ENCODE measurements at regions not wholly inside any gene's neighbourhood (a gene's known extent, or its start where the extent isn't known, plus 50 kb on each side); places are given as distances from the start of the nearest gene placed in this dataset.
"Not testable (repeated sequence)": the region's sequence is repeated elsewhere in the genome, so short reads cannot be mapped to it uniquely, and the experiment has no call there.

DNA sequence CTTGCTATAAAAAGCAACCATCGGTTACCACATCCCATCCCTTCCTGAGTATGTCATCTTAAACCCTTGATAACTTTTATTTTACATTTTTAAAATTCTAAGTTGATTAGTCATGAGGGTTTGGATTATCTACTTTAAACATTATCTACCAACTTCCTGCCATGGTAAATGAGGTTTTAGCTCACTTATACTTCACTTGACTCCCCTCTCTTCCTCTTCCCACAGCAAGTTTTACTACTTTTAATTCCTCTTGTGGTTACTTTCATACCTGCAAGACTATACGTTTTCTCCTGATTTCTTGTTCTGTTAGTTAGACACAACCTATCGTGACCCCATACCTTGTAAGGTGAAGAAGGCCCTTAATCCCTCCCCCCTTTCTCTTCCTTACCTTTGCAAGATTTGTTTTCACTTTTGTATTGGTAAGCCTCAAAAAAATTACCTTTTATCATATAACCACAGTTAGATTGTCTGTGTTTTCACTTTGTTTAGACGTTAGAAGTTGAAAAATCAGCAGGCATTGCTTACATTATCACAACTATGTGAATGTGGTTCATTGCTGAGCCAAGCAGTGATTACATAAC, 60.1 kb upstream of the OGFRL1 start:
- H3K27me3 ChIP-seq (ENCODE audit: insufficient read depth, insufficient read length) = no peaks in the 10 kb centered on the region
- no peak overlapping the region for H3K9ac ChIP-seq (ENCODE audit: insufficient read length, low read depth)
- no peak for DNase-seq (ENCODE audit: low read depth, low spot score)
- TF ChIP-seq ZNF274 (IDR thresholded peaks at IDR 0.05; ENCODE audit: low read depth, low read length) (no peak), SUZ12 (IDR thresholded peaks at IDR 0.05; ENCODE audit: extremely low read depth, insufficient read depth, insufficient read length) (no peak), YY1 (IDR thresholded peaks at IDR 0.05; ENCODE audit: insufficient read depth, insufficient read length) (no peak)
- H3K36me3 ChIP-seq (ENCODE audit: insufficient read depth, insufficient read length, low read length) = no peaks in the 10 kb centered on the region
- H3K9me3 ChIP-seq (ENCODE audit: insufficient read depth, low read length) = no peaks in the 10 kb centered on the region
- no peaks in the 10 kb centered on the region for H3K4me1 ChIP-seq (ENCODE audit: insufficient read depth, insufficient read length)
- H3K4me3 ChIP-seq (ENCODE audit: insufficient read length, low read depth) = no peak overlapping the region

- H3K36me3 ChIP-seq (ENCODE audit: insufficient read depth, insufficient read length, low read length) = no peaks in the 10 kb centered on the region
- H3K9me3 ChIP-seq (ENCODE audit: insufficient read depth, low read length) = no peaks in the 10 kb centered on the region
- no peak overlapping the region for H3K9ac ChIP-seq (ENCODE audit: insufficient read length, low read depth)
- no peak overlapping the region for H3K4me3 ChIP-seq (ENCODE audit: insufficient read length, low read depth)
- no peaks in the 10 kb centered on the region for H3K27me3 ChIP-seq (ENCODE audit: insufficient read depth, insufficient read length)
- H3K4me1 ChIP-seq (ENCODE audit: insufficient read depth, insufficient read length) = no peaks in the 10 kb centered on the region
- DNase-seq (ENCODE audit: low read depth, low spot score) = no peak
- TF ChIP-seq ZNF274 (IDR thresholded peaks at IDR 0.05; ENCODE audit: low read depth, low read length) = no peak
- no peak for TF ChIP-seq YY1 (IDR thresholded peaks at IDR 0.05; ENCODE audit: insufficient read depth, insufficient read length)
These were observed 59.1 kb upstream of the OGFRL1 start for GRCh38 chr6:71229477-71229876.

GRCh38 chr6:71232890-71233289, 55.7 kb upstream of the OGFRL1 start:
- H3K27me3 ChIP-seq (ENCODE audit: insufficient read depth, insufficient read length); DNase-seq (ENCODE audit: low read depth, low spot score); H3K9me3 ChIP-seq (ENCODE audit: insufficient read depth, low read length); H3K9ac ChIP-seq (ENCODE audit: insufficient read length, low read depth); H3K4me3 ChIP-seq (ENCODE audit: insufficient read length, low read depth); H3K36me3 ChIP-seq (ENCODE audit: insufficient read depth, insufficient read length, low read length); H3K4me1 ChIP-seq (ENCODE audit: insufficient read depth, insufficient read length): not testable (repeated sequence)

DNA sequence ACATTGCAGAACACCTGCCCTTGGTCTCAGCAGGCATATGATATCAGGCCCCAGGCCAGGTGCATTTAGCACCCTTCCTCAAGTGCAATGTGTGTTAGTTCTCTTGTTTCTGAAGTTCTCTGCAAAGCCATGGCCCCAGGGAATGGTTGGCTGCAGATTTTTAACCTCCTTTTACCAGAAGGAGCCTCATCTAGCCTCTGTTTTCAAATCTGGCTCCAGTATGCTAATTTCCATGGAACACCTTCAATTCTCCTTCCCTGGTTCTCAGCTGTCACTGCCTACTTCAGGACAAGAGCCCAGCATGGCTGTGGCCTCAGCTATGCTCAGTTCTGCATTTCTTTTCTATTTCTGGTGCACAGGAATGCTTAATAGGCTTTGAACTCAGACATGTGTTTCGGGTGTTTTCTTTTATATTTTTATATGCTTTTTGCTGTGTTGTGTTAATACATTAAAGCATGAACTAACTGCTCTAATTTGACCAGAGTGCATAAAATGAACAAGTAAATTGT, 51.6 kb upstream of the OGFRL1 start:
- no peaks in the 10 kb centered on the region for H3K9me3 ChIP-seq (ENCODE audit: insufficient read depth, low read length)
- H3K4me1 ChIP-seq (ENCODE audit: insufficient read depth, insufficient read length) = no peaks in the 10 kb centered on the region
- TF ChIP-seq YY1 (IDR thresholded peaks at IDR 0.05; ENCODE audit: insufficient read depth, insufficient read length) (no peak), SUZ12 (IDR thresholded peaks at IDR 0.05; ENCODE audit: extremely low read depth, insufficient read depth, insufficient read length) (no peak), ZNF274 (IDR thresholded peaks at IDR 0.05; ENCODE audit: low read depth, low read length) (no peak)
- H3K27me3 ChIP-seq (ENCODE audit: insufficient read depth, insufficient read length) = no peaks in the 10 kb centered on the region
- no peaks in the 10 kb centered on the region for H3K36me3 ChIP-seq (ENCODE audit: insufficient read depth, insufficient read length, low read length)
- DNase-seq (ENCODE audit: low read depth, low spot score) = no peak
- H3K9ac ChIP-seq (ENCODE audit: insufficient read length, low read depth) = no peak overlapping the region
- no peak overlapping the region for H3K4me3 ChIP-seq (ENCODE audit: insufficient read length, low read depth)

DNA sequence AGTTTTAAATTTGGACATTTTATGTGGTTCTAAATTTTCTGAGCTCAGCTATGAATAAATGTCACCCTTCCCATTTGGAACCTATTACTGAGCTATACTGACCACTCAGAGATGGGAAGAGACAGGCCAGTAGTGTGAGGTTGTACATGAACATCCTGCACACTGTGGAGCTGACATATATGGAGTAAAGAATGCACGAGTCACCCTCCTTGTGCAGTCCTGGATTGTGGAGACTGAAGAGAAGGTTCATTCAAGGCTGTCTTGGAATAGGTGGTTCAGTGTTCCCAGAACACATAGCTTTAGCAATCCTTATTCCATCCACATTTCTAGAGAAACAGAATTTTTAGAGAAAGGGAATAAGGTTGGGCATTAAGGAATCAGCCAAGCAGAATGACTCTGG, 50.3 kb upstream of the OGFRL1 start:
- Histone ChIP-seq H3K9me3 (ENCODE audit: insufficient read depth, low read length) (no peaks in the 10 kb centered on the region), H3K4me1 (ENCODE audit: insufficient read depth, insufficient read length) (no peaks in the 10 kb centered on the region), H3K36me3 (ENCODE audit: insufficient read depth, insufficient read length, low read length) (no peaks in the 10 kb centered on the region), H3K27me3 (ENCODE audit: insufficient read depth, insufficient read length) (no peaks in the 10 kb centered on the region), H3K9ac (ENCODE audit: insufficient read length, low read depth) (no peak overlapping the region), H3K4me3 (ENCODE audit: insufficient read length, low read depth) (no peak overlapping the region)
- no peak for DNase-seq (ENCODE audit: low read depth, low spot score)
- TF ChIP-seq ZNF274 (IDR thresholded peaks at IDR 0.05; ENCODE audit: low read depth, low read length) (no peak), YY1 (IDR thresholded peaks at IDR 0.05; ENCODE audit: insufficient read depth, insufficient read length) (no peak), SUZ12 (IDR thresholded peaks at IDR 0.05; ENCODE audit: extremely low read depth, insufficient read depth, insufficient read length) (no peak)

Data from NT2/D1 (cell line).